H1 (cell line): ENCODE measurements at regions not wholly inside any gene's neighbourhood (a gene's known extent, or its start where the extent isn't known, plus 50 kb on each side); places are given as distances from the start of the nearest gene placed in this dataset.

Experiments
- CTCF ChIA-PET: fragments of 300-600 bp; sonication (Branson Sonifier 250); formaldehyde crosslinking; loops from one replicate; lab custom pipeline; 2021; ENCODE audit not compliant: partially characterized antibody; lab: Charles Lee
- POLR2A ChIA-PET: fragments of 300-600 bp; sonication (Branson Sonifier 250); formaldehyde crosslinking; loops from one replicate; lab custom pipeline; 2021; ENCODE audit warnings: inconsistent platforms; ENCODE audit not compliant: partially characterized antibody; lab: Charles Lee
- DNase-seq, 2 experiments: peaks; one replicate each; pipeline versions ENCODE4 v3.0.0 to v3.0.0-alpha.2; 2010 to 2022; ENCODE audit warnings: low spot score in 2 of 2, low read depth in 1 of 2, mixed read lengths in 1 of 2
- FAIRE-seq: peaks from 2 replicates; lab custom pipeline; 2011; peaks lifted over from hg19 to GRCh38; lab: Jason Lieb, UNC
- H2AFZ ChIP-seq: 2 replicates; pipeline ENCODE4 v1.8.1; 2012; ENCODE audit warnings: low read length, inconsistent platforms
- H2AK5ac ChIP-seq: 2 replicates; pipeline ENCODE4 v1.6.1; 2013; ENCODE audit warnings: low read depth, low read length
- H2BK120ac ChIP-seq: replicated peaks from 2 replicates; pipeline ENCODE3; 2013; ENCODE audit warnings: low read depth, low read length, inconsistent platforms
- H2BK12ac ChIP-seq: 2 replicates; pipeline ENCODE4 v1.6.1; 2013; ENCODE audit warnings: low read depth, low read length
- H2BK15ac ChIP-seq: 2 replicates; pipeline ENCODE4 v1.6.1; 2013; ENCODE audit warnings: low read length
- H2BK20ac ChIP-seq: 2 replicates; pipeline ENCODE4 v1.6.1; 2013; ENCODE audit warnings: low read length
- H2BK5ac ChIP-seq: 2 replicates; pipeline ENCODE4 v1.6.1; 2013; ENCODE audit warnings: low read depth, low read length
- H3K14ac ChIP-seq: 2 replicates; pipeline ENCODE4 v1.6.1; 2013; ENCODE audit warnings: inconsistent platforms; ENCODE audit not compliant: insufficient read length
- H3K18ac ChIP-seq: 2 replicates; pipeline ENCODE4 v1.6.1; 2013; ENCODE audit warnings: low read length; ENCODE audit errors: extremely low read depth
- H3K23ac ChIP-seq: 2 replicates; pipeline ENCODE4 v1.6.1; 2013; ENCODE audit warnings: inconsistent platforms; ENCODE audit not compliant: insufficient read length
- H3K23me2 ChIP-seq: 2 replicates; pipeline ENCODE4 v1.6.1; 2013; ENCODE audit warnings: low read depth, low read length
- H3K27ac ChIP-seq: 2 replicates; pipeline ENCODE4 v1.6.1; 2011; ENCODE audit warnings: low read depth, low read length, inconsistent platforms
- H3K27me3 ChIP-seq, 4 experiments: replicated peaks in 1 of 4; 1 replicate in 1 of 4; 2 replicates in 3 of 4; pipeline versions ENCODE4 v1.6.1 to v1.8.1; 2011 to 2013; ENCODE audit warnings: low read length in 3 of 4, mild to moderate bottlenecking in 3 of 4, inconsistent platforms in 2 of 4, mixed read lengths in 2 of 4, moderate library complexity in 1 of 4; ENCODE audit not compliant: control insufficient read depth in 3 of 4, insufficient read depth in 3 of 4; ENCODE audit errors: extremely low read depth in 1 of 4
- H3K36me3 ChIP-seq, 4 experiments: 2 replicates each; pipeline versions ENCODE4 v1.6.1 to v1.8.1; 2011 to 2013; ENCODE audit warnings: mild to moderate bottlenecking in 4 of 4, low read length in 3 of 4, moderate library complexity in 2 of 4, control low read depth in 1 of 4, inconsistent platforms in 1 of 4; ENCODE audit not compliant: insufficient read depth in 4 of 4, control insufficient read depth in 2 of 4
- H3K4ac ChIP-seq: replicated peaks from 2 replicates; pipeline ENCODE3; 2013; ENCODE audit warnings: low read length, low read depth, mixed read lengths, inconsistent platforms; ENCODE audit not compliant: insufficient read length
- H3K4me1 ChIP-seq, 4 experiments: replicated peaks in 1 of 4; 1 replicate in 1 of 4; 2 replicates in 3 of 4; pipeline versions ENCODE4 v1.6.1 to v1.8.1; 2011 to 2013; ENCODE audit warnings: low read length in 3 of 4, inconsistent platforms in 2 of 4, mixed read lengths in 1 of 4; ENCODE audit not compliant: insufficient read depth in 4 of 4, control insufficient read depth in 3 of 4
- H3K4me2 ChIP-seq, 2 experiments: 2 replicates each; pipeline versions ENCODE4 v1.6.1 to v1.8.1; 2011 to 2013; ENCODE audit warnings: low read depth in 2 of 2, low read length in 2 of 2, control low read depth in 1 of 2, inconsistent platforms in 1 of 2, mild to moderate bottlenecking in 1 of 2; ENCODE audit not compliant: insufficient read depth in 1 of 2
- H3K4me3 ChIP-seq, 4 experiments: fragments of 200-600, 300-600 bp in 1 of 4; sonication (generic), shearing (Covaris generic), sonication (Bioruptor Twin) in 1 of 4; 2 replicates each; pipeline versions ENCODE4 v1.5.1 to v1.8.1; 2011 to 2016; ENCODE audit warnings: low read length in 4 of 4, low read depth in 3 of 4, control low read depth in 2 of 4, inconsistent platforms in 2 of 4, mild to moderate bottlenecking in 2 of 4, mixed read lengths in 1 of 4, moderate library complexity in 1 of 4; ENCODE audit not compliant: insufficient read depth in 2 of 4; ENCODE audit errors: extremely low read depth in 1 of 4
- H3K56ac ChIP-seq: replicated peaks from 2 replicates; pipeline ENCODE3; 2013; ENCODE audit warnings: low read depth, mild to moderate bottlenecking, mixed read lengths, low read length, inconsistent platforms; ENCODE audit not compliant: insufficient read length
- H3K79me1 ChIP-seq: 2 replicates; pipeline ENCODE4 v1.6.1; 2013; ENCODE audit warnings: low read depth, low read length, control low read depth
- H3K79me2 ChIP-seq, 2 experiments: 2 replicates each; pipeline versions ENCODE4 v1.6.1 to v1.8.1; 2012 to 2013; ENCODE audit warnings: low read length in 2 of 2, mild to moderate bottlenecking in 2 of 2, inconsistent platforms in 1 of 2; ENCODE audit not compliant: insufficient read depth in 2 of 2, control insufficient read depth in 1 of 2
- H3K9ac ChIP-seq, 4 experiments: replicated peaks in 1 of 4; 1 replicate in 1 of 4; 2 replicates in 3 of 4; pipeline versions ENCODE4 v1.6.1 to v1.8.1; 2011 to 2013; ENCODE audit warnings: low read depth in 3 of 4, low read length in 3 of 4, control low read depth in 2 of 4, mild to moderate bottlenecking in 2 of 4, moderate library complexity in 2 of 4, inconsistent platforms in 1 of 4; ENCODE audit errors: extremely low read depth in 1 of 4
- H3K9me3 ChIP-seq, 2 experiments: 2 replicates each; pipeline versions ENCODE4 v1.6.1 to v1.8.1; 2012 to 2013; ENCODE audit warnings: mild to moderate bottlenecking in 2 of 2, moderate library complexity in 2 of 2, control low read depth in 1 of 2, inconsistent platforms in 1 of 2, low read depth in 1 of 2, low read length in 1 of 2, mixed read lengths in 1 of 2; ENCODE audit not compliant: insufficient read depth in 2 of 2
- H4K20me1 ChIP-seq, 2 experiments: replicated peaks in 1 of 2; 2 replicates each; pipeline versions ENCODE3 to v1.8.1; 2011 to 2013; ENCODE audit warnings: inconsistent platforms in 2 of 2, low read length in 2 of 2, mild to moderate bottlenecking in 1 of 2; ENCODE audit not compliant: insufficient read depth in 2 of 2, control insufficient read depth in 1 of 2
- H4K5ac ChIP-seq: 2 replicates; pipeline ENCODE4 v1.6.1; 2013; ENCODE audit warnings: low read length, low read depth, mixed read lengths, inconsistent platforms; ENCODE audit not compliant: insufficient read length
- H4K8ac ChIP-seq: 2 replicates; pipeline ENCODE4 v1.8.0; 2013; ENCODE audit warnings: mild to moderate bottlenecking, moderate library complexity, low read length, inconsistent platforms; ENCODE audit not compliant: insufficient read depth; ENCODE audit errors: extremely low read depth
- H4K91ac ChIP-seq: replicated peaks from 2 replicates; pipeline ENCODE3; 2013; ENCODE audit warnings: low read length, mixed read lengths, inconsistent platforms; ENCODE audit not compliant: insufficient read length
- KDM5A ChIP-seq: fragments of 200-600 bp; IDR thresholded peaks from 2 replicates; pipeline ENCODE4 v1.7.1; 2012; ENCODE audit warnings: mild to moderate bottlenecking, low read length, inconsistent platforms, mixed read lengths
- WGBS, 2 experiments: shearing (Covaris generic) in 1 of 2; methylation state at CpG; one replicate each; pipeline versions ENCODE4 v1.1.6 to v1.1.7; 2013 to 2015; ENCODE audit warnings: low lambda C conversion rate in 2 of 2, mixed read lengths in 2 of 2, inconsistent platforms in 1 of 2, low coverage in 1 of 2, missing lambda C conversion rate in 1 of 2; ENCODE audit not compliant: insufficient replicate concordance in 2 of 2, insufficient coverage in 1 of 2, insufficient read length in 1 of 2; ENCODE audit errors: extremely low coverage in 1 of 2, missing lambda C conversion rate in 1 of 2; 5-methylcytosine and 5-hydroxymethylcytosine counted together

- Histone ChIP-seq H2BK15ac (no peak overlapping the region), H4K20me1 (no peaks in the 10 kb centered on the region), H3K79me2 (no peaks in the 10 kb centered on the region), H2AK5ac (no peak overlapping the region), H3K23me2 (no peaks in the 10 kb centered on the region), H3K36me3 (no peaks in the 10 kb centered on the region), H2BK120ac (no peak overlapping the region), H4K5ac (no peak overlapping the region), H3K9ac (no peak overlapping the region), H3K23ac (no peak overlapping the region), H2BK5ac (no peak overlapping the region), H3K9me3 (no peaks in the 10 kb centered on the region), H3K79me1 (no peaks in the 10 kb centered on the region), H2BK20ac (no peak overlapping the region), H3K27me3 (no peaks in the 10 kb centered on the region), H3K56ac (no peak overlapping the region), H3K18ac (no peak overlapping the region), H3K14ac (no peak overlapping the region), H4K8ac (no peak overlapping the region), H2AFZ (no peak overlapping the region), H4K91ac (no peak overlapping the region), H3K4me2 (no peak overlapping the region), H3K4me3 (no peak overlapping the region), H3K4ac (no peak overlapping the region), H2BK12ac (no peak overlapping the region), H3K27ac (no peak overlapping the region), H3K4me1 (no peaks in the 10 kb centered on the region)
- FAIRE-seq, result no peak
- WGBS, 2 experiments, result 97% methylated on average over 11 of the region's 11 CpGs; no CpG with 5 or more reads in 1 of the 2 experiments
- ChIA-PET POLR2A (no interaction called here), CTCF (interaction anchor here (1.8 to 2.0 kb wide), 2 partner anchors 31 to 50 kb away, joined by 5 read pairs; no protein-coding TSS in a partner anchor)
- no peak for TF ChIP-seq KDM5A
- DNase-seq, result no peak
These were observed 236.0 kb downstream of the GLRX3 start for GRCh38 chr10:130372222-130372621.
